GM10266 (cell line): ENCODE measurements at regions not wholly inside any gene's neighbourhood (a gene's known extent, or its start where the extent isn't known, plus 50 kb on each side); places are given as distances from the start of the nearest gene placed in this dataset.

Source experiments
- DNase-seq: peaks from one replicate; pipeline ENCODE4 v3.0.0; 2012; ENCODE audit errors: extremely low spot score
- TF ChIP-seq, protein P1 (sequence below): IDR thresholded peaks from 2 replicates; pipeline ENCODE4 v1.5.1; 2012; ENCODE audit warnings: mild to moderate bottlenecking, low read depth; ENCODE audit not compliant: control insufficient read depth, insufficient read depth; ENCODE audit errors: missing control alignments

DNA sequence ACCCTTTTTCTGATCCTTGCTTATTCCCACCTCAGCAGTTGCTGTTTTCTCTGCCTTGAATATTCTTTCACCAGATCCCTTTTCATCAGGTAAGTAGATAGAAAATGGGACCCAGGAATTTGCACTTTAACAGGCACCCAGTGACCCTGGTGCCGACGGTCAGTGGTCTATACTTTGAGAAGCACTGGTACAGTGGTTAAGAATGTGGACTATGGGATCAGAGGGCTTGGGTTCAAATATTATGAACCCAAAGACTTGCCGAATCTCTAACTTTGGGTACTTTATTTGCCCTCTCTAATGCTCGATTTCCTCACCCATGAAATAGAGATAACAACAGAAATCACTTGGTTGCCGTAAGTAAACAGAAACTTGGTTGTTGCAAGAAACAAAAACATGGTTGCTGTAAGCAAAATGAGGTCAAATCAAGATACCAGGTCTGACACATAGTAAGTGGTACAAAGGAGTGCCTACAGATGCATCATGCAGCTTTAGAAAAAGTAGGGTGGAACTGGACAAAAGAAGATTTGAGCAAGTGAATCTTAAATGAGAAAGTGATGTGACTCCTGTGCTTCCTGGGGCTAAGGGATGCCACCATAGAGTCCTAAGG is 69.5 kb upstream of the GLS start:
- TF ChIP-seq, protein P1, sequence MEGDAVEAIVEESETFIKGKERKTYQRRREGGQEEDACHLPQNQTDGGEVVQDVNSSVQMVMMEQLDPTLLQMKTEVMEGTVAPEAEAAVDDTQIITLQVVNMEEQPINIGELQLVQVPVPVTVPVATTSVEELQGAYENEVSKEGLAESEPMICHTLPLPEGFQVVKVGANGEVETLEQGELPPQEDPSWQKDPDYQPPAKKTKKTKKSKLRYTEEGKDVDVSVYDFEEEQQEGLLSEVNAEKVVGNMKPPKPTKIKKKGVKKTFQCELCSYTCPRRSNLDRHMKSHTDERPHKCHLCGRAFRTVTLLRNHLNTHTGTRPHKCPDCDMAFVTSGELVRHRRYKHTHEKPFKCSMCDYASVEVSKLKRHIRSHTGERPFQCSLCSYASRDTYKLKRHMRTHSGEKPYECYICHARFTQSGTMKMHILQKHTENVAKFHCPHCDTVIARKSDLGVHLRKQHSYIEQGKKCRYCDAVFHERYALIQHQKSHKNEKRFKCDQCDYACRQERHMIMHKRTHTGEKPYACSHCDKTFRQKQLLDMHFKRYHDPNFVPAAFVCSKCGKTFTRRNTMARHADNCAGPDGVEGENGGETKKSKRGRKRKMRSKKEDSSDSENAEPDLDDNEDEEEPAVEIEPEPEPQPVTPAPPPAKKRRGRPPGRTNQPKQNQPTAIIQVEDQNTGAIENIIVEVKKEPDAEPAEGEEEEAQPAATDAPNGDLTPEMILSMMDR = no peak
- no peak for DNase-seq

DNA sequence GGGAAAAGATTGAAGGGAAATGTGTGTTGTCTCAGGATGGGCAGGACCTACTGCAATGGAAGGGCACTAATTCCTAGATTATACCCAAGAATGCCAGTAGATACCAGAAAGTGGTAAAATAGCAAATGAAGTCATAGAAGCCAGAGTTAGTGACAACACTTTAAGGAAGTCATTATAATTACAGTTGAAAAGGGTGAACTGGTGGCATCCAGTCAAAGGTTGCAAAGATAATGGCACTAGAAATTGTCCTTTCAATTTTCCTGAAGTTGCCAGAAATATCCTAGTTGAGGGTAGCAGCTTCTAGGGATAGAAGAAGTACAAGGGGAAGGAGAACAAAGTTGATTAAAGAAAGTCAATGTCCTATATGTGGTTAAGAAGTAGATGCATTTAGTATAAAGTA is 68.8 kb upstream of the GLS start:
- TF ChIP-seq, protein P1 = no peak
- DNase-seq = no peak

DNA sequence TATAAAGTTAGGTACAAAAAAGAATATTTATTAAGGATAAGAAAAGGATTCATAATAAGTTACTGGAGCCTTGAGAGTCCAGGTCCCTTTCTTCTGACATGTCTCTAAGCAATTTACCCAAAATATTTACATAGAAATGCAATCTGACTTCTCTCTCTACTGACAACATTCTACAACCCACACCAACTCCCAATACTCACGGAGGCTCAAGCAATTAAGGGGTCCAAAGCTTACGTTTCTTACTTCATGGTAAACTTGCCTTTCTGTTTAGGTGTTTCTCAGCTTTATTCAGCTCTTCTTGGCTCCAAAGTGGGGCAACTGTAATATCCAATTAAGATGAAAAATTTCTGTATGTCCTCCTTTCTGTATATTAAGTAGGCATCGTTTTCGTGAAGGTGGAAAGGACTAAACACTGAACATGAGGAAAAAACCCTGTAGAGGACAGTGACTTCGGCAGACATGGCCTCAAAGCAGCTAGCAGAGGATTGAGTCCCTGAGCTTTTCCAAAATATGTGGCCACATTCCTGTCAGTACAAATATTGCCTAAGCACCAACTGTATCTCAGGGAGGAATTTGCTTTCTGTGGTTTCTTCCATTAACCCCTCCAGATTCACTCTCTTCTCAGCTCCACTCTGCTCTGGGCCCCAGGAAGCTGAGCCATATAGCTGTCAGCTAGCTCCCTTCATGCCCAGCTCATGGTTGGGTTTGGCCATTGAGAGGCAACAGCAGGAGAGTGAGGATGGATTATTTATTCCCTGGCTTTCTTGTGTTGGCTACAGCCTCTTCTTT is 67.9 kb upstream of the GLS start:
- DNase-seq = no peak
- TF ChIP-seq, protein P1 = no peak

DNA sequence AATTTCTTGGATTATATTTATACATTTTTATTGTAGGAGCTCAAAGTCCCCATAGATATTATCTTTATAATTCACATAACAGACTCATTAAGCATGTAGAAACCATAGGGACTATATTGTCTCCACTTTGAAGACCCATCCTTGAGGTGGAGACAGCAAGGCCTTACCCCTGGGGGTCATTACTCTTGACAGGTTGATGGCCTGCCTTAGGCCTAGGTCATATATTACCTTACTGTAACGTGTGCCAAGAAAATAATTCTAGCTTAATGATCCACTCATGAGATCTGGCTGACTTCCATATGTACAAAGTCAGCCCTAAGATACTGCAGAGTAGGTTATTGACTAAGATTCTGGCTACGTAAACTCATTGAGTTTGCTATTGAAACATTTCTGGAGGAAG is 65.4 kb upstream of the GLS start:
- no peak for DNase-seq
- TF ChIP-seq, protein P1 = no peak

DNA sequence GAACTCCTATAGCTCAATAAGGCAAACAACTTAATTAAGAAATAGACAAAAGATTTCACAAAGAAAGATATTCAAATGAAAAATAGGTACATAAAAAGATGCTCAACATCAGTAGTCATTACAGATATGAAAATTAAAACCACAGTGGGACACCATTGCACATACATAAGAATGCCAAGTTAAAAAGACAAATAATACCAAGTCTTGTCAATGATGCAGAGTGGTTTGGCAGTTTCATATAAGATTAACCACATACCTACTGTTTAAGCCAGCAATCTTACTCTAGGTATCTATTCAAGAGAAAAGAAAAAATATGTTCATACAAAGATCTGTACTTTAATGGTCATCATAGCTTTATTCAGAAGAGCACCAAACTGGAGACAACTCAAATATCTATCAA is 63.5 kb upstream of the GLS start:
- DNase-seq = no peak
- TF ChIP-seq, protein P1 = no peak

DNA sequence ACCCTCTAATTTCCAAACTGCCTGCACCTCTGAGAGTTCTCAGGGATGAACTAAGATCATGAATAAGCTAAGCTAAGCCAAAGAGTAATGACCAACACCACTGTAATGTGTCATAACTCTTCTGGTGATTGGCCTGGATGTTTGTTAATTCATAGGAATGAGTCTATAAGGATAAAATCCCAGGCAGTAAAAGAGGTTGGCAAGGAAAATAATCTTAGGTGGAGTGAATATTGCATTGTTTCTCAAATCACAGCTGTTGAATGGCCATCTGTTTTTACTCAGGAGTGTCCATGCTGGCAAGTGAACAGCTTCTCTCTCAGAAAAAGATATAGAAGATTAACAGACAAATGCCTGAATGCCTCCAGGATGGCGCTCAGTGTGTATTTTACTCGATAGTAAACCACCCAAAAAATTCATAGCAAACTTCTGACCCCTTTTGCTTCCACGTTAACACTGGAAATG is 60.8 kb upstream of the GLS start:
- TF ChIP-seq, protein P1 = no peak
- no peak for DNase-seq

DNA sequence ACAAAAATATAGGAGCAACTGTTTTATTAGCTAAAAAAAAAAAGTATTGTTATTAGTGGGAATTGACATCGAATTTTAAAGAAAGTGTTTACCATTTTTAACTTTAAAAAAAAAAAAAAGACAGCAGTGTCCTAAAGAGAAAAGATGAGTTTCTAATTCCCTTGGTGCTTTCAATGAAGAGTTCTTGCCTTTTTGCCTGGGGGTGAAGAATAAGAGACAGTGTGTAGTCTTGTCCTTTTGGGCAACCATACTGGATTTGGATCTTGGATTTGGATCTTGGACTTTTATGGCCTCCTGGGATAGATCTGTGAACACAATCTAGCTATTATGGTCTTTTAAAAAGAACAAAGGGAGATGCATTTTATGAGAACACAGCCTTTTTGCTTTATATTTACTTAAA is 60.2 kb upstream of the GLS start:
- TF ChIP-seq, protein P1 = no peak
- DNase-seq = no peak
